HK-2 (cell line): ENCODE measurements at regions not wholly inside any gene's neighbourhood (a gene's known extent, or its start where the extent isn't known, plus 50 kb on each side); places are given as distances from the start of the nearest gene placed in this dataset.
"Not testable (repeated sequence)": the region's sequence is repeated elsewhere in the genome, so short reads cannot be mapped to it uniquely, and the experiment has no call there.

Experiments
- DNase-seq: peaks from one replicate; pipeline ENCODE4 v3.0.0-alpha.2; 2018; ENCODE audit not compliant: unreplicated experiment

DNA sequence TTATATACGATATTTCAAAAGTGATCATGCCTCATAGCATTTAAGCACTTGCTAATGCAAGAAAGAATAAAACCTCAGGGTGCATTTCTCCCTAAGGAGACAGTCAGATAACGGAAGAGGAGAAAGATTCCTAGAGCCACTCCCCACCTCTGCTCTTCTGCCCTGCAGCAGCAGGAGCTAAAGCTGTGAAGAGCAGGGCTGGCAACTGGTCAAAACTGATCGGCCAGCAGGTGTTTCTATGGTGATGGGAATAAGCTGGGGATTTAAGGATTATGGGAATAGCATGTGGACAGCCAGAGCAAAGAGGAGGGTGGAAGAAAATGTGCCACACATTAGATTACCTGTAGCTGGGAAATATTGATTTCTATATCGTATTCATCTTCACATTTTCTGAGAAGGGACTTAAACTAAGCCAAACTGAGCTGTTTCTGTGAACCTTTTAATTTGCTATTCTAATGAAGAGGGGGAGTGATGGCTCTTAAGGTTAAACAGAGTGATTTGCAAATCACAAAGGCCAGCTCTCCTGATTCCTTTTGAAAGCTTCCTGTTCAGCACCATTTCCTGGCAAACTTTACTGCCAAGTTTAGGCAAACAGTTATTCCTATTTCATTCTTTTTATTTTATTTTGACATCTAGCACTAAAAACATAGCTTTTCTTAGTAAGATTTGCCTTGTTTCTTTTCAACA is 268.9 kb upstream of the PFKP start:
- no peak for DNase-seq

DNA sequence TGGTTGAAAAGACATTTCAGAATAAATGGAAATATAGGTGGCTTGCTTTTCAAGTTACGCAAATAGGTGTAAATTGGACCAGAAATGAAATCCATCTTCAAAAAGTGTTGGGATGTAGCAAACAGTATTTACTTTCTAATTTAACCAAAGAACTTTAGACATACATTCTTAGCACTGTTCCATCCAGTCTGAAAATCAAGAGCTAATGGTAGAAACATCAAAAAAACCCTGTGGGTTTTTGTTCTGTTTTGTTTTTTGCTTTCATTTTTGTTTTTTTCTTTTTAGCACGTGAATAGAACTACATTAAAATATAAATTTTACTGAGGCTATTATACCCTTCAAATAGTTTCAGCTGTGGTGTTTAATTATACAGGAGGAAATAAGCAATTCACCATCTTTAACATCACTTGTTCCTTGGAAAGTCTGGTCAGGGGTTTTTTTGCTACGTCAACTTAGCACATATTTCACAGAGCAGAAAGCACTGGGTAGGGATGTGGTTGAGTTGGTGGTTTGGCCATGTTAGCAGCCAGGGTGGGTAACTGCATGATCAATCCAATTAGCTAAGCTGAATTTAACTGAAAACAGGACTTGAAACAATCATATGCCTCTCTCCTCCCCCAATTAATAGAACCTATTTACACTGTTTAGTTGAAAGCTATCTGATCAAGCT is 275.4 kb upstream of the PFKP start:
- DNase-seq = no peak

DNA sequence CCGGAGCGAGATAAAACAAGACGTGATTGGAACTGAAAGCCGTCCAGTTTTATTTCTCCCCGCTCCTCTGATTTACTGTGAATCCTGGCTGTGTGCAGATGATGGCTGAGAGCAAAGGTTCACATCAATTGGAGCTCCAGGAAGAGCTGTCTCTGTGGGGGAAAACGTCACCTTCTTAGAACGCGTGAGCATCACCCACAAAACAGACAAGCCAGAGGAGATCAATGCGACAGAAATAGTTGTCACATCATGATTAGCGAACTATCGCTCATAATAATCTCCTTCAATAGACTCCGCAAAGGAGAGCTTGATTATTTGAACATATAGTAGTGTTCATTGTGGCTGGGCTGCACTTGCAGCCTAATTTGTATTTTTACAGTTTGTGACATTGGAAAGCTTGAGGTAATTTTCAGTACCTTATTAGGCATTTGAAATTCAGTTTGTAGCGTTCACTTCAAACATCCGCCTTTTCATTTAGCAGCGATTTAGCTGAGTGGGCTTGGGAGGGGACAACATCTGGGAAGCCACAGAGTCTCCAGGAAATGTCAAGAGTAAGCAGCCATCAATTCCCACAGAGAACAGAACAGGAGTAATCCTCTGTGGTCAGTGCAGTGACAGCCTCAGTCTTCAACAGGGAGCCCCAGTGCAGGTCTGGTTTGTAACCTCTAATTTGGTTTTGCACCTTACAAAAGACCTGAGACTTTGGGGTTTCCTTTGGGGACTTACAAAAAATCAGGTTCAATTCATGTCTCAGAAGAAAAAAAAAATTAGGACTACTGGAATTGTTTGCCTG is 276.8 kb upstream of the PFKP start:
- DNase-seq = no peak

DNA sequence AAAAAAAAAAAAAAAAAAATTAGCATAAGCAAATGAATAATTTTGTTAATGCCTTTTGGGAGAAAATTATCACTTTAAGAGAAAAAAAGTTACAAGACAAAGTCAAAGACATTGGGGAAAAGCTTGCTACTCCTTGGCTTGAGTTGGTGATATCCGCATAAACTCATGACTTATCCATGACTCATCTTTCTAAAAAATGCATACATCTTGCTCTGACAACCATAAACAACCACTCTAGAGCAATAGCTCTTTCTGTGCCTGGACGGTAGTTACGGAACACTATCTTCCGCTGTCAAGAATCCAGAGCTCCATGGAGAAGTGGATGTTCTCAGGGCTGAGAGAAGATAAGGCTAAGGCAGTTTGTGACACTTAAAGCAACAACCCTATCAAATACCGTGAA is 281.1 kb upstream of the PFKP start:
- DNase-seq = no peak

DNA sequence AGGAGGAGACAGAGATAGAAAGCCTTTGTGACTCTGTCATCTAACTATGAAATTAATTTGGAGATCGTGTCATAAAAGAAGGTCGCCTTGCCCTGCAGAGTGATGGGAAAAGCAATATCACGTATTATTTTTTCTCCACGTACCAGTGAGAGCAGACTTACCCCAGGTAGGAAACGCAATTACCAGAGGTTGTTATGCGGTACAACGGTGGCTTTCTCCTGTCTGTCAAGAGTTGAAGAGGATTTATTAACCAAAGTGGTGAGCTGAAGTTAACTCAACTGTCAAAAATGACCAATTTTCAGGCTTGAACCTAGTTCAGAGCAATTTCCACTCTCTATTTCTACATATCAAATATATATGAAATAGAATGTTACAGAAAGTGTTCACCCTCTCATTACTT is 282.6 kb upstream of the PFKP start:
- DNase-seq = no peak

DNA sequence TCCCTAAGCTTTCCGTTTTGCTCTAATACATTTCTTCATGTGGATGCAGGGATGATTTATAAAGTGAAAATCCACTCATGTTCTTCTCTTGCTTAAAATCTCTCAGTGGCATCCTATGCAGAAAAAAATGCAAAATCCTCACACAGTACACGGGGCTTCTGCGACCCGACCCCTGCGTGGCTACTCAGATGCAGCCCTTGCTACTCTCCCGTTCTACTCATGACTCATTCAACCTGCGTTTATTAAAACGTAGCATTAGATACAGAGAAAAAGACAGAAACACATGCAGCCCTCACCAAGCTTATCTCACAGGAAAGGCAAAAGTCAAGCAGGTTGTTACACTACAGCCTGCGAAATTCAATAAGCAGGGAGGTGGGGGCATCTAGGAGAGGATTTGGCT is 284.4 kb upstream of the PFKP start:
- DNase-seq = no peak

GRCh38 chr10:2782265-2782664 is 285.1 kb upstream of the PFKP start:
- DNase-seq = no peak

GRCh38 chr10:2777666-2778355 is 289.5 kb upstream of the PFKP start:
- DNase-seq = no peak

DNA sequence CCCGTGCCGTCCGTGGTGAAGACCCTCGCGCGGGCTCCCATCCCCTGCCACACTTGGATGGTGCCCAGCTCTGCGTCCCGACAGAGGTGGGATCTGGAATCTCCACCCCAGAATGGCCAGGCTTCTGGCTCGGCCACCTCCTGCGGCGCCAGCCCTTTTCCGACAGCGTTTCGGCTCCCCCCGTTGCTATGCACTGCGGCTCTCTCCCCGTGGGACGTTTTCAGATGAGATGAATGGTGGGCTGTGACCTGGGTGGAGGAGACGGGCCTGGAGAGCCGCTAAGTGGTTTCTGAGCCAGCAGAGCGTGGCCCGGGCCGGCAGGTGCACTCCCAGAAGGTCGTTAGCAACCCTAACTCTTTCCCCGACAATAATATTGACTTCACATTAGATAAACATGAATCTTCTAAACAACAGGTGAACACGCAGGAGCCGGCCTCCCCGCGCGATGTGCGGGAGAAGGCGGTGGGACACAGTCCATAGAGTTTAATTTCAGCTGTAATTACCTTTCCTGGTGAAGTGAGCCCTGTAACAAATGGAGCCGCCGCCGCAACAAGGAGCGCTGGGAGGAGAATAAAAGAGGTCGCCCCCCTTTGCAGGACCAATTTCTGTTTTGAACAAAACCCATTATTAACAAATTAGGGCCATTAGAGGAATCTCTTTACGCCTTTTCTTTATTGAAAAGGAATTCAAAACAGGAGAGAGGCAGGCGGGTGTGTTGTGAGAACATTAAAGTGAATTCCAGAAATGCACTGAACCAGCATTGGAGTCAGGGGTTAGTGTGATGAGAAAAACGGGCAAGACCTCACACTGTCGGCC is 294.3 kb upstream of the PFKP start:
- DNase-seq = no peak

DNA sequence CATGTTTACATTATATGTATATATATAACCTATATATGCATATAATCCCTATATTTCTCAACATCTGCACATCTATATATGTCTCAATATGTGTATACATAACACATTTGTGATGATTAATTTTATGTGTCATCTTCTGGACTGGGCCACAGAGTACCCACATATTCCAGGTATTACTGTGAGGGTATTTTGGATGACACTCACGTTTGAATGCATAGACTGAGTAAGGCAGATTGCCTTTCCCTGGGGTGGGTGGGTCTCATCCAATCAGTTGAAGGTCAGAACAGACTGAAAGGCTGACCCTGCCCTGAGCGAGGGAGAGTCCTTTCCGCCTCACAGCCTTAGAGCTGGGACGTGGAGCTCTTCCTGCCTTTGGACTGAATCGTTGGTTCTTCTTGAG is 295.2 kb upstream of the PFKP start:
- no peak for DNase-seq

DNA sequence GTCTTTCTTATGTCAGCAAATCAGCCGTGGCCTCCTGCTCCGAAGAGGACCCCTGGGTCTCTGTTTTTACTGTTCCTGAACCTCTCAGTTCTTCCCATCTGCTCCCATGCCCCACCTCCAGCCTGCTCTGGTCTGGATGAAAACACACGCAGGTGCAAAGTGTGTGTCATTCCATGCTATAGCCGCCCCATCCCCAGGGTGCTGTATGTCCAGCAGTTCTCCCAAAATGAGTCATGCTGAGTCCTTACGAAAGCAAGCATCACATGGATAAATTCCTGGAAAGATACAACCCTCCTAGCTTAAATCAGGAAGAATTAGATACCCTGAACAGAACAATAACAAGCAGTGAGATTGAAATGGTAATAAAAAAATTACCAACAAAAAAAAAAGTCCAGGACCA is 300.1 kb upstream of the PFKP start:
- not testable (repeated sequence) for DNase-seq

DNA sequence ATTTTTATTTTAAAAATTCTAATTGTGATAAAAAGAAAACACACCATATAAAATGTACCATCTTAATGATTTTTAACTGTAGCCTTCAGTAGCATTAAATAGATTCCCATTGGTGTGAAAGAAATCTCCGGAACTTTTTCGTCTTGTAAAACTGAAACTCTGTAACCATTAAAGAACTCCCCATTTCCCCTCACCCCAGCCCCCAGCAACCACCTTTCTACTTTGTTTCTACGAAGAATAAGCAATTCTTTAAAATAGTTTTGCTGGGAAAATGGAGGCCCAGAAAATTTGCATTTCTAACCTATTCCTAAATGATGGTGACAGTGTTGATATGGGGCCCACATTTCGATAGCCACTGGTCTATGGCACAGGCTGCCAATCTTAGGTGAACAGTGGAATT is 305.4 kb upstream of the PFKP start:
- DNase-seq = no peak

DNA sequence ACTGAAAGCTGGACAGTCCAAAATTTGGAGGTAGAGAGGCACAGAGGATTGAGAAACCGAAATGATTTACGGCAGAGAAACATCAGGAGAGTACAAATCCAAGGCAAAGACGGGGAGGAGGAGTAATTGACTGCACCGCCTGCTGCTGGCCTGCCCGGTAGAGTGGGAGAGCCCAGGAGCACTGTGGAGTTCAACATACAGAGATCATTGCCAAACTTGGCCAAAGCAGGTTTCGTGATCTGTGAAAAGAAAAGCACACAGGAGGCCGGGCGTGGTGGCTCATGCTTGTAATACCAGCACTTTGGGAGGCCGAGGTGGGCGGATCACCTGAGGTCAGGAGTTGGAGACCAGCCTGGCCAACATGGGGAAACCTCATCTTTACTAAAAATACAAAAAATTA is 306.0 kb upstream of the PFKP start:
- DNase-seq = no peak

DNA sequence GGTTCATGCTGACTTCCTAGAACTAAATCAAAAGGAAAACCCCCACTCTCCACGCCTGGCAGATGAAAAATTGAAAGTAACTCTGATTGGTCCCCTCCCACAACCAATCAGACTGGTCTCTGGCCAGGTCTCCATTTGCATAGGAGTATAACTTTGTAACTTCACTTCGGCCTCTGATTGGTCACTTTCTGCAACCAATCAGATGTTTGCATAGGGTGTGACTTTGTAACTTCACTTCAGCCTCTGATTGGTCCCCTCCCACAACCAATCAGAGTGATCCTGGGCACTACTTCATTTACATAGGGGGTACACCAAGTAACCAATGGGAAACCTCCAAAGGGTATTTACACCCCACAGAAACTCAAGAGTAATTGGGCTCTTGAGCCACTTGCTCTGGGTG is 306.6 kb upstream of the PFKP start:
- DNase-seq = no peak

GRCh38 chr10:2759233-2759632 is 308.1 kb upstream of the PFKP start:
- DNase-seq = no peak

GRCh38 chr10:2754943-2755342 is 312.4 kb upstream of the PFKP start:
- DNase-seq = no peak

DNA sequence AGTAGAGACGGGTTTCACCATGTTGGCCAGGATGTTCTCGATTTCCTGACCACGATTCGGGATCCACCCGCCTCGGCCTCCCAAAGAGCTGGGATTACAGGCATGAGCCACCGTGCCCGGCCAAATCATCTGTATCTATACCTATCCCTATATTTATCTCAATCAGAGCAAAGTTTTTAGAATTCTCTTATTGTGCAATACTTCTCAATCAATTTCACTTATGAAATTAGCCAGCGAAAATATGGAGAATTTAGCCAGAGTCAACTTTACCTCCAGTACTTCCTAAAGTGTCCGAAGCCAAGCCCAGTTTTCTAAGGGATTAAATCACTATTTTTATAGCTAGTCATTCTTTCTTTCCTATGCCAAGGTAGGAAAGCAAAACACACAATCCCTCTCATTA is 319.1 kb upstream of the PFKP start:
- DNase-seq = no peak

DNA sequence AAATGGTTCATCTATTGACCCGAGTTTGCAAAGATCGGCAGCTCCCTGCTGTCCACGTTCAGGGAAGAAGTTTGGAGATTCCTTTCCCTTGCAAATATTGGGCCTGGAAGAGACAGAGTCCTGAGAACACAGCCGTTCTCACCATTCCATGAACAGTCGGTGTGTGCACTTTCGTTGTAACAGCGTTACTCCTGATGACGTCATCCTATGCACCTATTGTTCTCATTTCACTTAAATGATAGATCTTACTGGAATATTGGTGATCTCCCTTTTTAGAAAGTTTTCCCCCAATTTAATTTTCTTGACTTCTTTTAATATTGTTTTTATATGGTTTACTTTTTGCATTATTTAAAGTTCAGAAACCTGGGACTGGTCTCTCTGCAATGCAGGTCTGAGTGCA is 320.7 kb upstream of the PFKP start:
- no peak for DNase-seq

DNA sequence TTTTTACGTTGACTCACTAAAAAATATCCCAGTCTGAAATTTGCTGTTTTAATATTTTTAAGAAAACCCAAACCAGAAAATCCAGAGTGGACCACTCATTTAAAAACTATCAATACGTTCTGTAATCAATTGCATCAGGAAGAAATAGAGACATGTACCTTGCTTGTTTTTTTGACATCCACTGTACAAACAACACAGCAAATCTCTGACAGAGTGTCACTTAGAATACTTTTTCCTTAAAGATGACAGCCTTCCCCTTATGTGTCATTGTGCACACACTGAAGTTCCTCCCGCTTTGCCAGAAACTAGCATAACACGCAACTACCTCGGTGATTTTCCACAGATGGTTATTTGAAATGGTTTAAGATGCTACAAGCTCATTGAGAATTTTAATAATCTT is 321.7 kb upstream of the PFKP start:
- DNase-seq = no peak

GRCh38 chr10:2744547-2745200 is 322.7 kb upstream of the PFKP start:
- no peak for DNase-seq

DNA sequence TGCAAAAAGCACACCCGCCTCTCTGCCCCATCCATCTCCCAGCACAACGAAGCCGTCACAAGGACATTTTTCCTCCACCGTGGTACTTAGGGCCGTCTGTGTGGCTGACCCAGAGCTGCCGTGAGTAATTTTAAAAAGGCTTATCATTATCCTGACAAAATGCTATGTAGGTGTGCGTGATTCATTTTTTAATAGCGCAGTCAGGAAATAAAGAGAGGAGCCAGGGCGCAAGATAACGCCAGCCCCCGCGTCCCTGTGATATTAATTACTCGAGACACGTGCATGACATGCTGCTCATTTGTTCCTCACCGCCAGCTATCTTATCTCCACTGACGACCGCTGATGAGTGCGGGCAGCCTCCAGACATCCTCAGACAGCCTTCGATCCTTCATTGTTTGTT is 332.7 kb upstream of the PFKP start:
- DNase-seq = no peak
